ENCODE measurements at regions not wholly inside any gene's neighbourhood (a gene's known extent, or its start where the extent isn't known, plus 50 kb on each side); places are given as distances from the start of the nearest gene placed in this dataset.

GRCh38 chr17:71284032-71284755, 836.6 kb upstream of the SOX9 start:
- intact Hi-C loops (cut with DNase I; ENCODE audit: low total_unique reads) = no loop called here
- TF ChIP-seq, protein P1, sequence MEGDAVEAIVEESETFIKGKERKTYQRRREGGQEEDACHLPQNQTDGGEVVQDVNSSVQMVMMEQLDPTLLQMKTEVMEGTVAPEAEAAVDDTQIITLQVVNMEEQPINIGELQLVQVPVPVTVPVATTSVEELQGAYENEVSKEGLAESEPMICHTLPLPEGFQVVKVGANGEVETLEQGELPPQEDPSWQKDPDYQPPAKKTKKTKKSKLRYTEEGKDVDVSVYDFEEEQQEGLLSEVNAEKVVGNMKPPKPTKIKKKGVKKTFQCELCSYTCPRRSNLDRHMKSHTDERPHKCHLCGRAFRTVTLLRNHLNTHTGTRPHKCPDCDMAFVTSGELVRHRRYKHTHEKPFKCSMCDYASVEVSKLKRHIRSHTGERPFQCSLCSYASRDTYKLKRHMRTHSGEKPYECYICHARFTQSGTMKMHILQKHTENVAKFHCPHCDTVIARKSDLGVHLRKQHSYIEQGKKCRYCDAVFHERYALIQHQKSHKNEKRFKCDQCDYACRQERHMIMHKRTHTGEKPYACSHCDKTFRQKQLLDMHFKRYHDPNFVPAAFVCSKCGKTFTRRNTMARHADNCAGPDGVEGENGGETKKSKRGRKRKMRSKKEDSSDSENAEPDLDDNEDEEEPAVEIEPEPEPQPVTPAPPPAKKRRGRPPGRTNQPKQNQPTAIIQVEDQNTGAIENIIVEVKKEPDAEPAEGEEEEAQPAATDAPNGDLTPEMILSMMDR (IDR thresholded peaks at IDR 0.05) = no peak

DNA sequence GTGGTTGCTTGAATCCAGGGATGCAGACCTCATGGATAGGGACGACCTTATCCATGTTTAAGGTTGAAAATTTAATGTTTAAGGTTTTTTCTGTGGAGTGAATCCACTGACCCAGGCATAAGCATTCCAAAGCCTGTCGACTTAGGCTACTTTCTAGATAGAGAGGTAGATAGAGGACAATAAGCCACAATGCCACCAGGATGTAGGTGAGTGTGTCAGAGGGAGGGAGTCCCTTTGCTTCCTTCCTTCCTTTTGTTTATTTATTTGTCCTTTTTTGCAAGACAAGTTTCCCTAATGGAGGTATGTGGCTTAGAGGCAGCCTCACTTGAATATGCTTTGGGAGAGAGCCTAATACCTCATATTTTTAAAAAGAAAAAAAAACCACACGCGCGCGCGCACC, 834.2 kb upstream of the SOX9 start:
- Histone ChIP-seq H3K4me3 (no peak overlapping the region), H3K9me3 (no peaks in the 10 kb centered on the region), H3K27me3 (no peaks in the 10 kb centered on the region), H3K27ac (no peak overlapping the region), H3K36me3 (no peaks in the 10 kb centered on the region), H3K4me1 (peaks cover 0 to 6% (median 0%) of the 10 kb centered on the region in 4 donors)
- DNase-seq = no peak
- intact Hi-C loops (cut with DNase I; ENCODE audit: low total_unique reads) = no loop called here
- TF ChIP-seq, protein P1 (IDR thresholded peaks at IDR 0.05) = no peak

More at GRCh38 chr17:71284032-71284755, 836.6 kb upstream of the SOX9 start:
- no peak for DNase-seq
- peaks cover 0 to 6% (median 0%) of the 10 kb centered on the region in 4 donors for H3K4me1 ChIP-seq
- H3K4me3 ChIP-seq = no peak overlapping the region
- H3K9me3 ChIP-seq = no peaks in the 10 kb centered on the region
- no peaks in the 10 kb centered on the region for H3K36me3 ChIP-seq
- H3K27me3 ChIP-seq = no peaks in the 10 kb centered on the region
- H3K27ac ChIP-seq = no peak overlapping the region

- DNase-seq = peak in 1 of 2 donors; percentile 19
- Histone ChIP-seq H3K4me1 (peaks cover 0 to 6% (median 0%) of the 10 kb centered on the region in 4 donors), H3K9me3 (no peaks in the 10 kb centered on the region)
Measured at GRCh38 chr17:71287071-71287823, 833.6 kb upstream of the SOX9 start.

GRCh38 chr17:71292006-71292405, 828.8 kb upstream of the SOX9 start:
- peaks cover 0 to 6% (median 0%) of the 10 kb centered on the region in 4 donors for H3K4me1 ChIP-seq
- H3K27ac ChIP-seq = no peak overlapping the region
- H3K36me3 ChIP-seq = no peaks in the 10 kb centered on the region
- H3K9me3 ChIP-seq = no peaks in the 10 kb centered on the region
- no peak overlapping the region for H3K4me3 ChIP-seq
- TF ChIP-seq, protein P1 (IDR thresholded peaks at IDR 0.05) = no peak
- H3K27me3 ChIP-seq = no peaks in the 10 kb centered on the region
- intact Hi-C loops (cut with DNase I; ENCODE audit: low total_unique reads) = no loop called here
- DNase-seq = no peak

More at GRCh38 chr17:71287071-71287823, 833.6 kb upstream of the SOX9 start:
- intact Hi-C loops (cut with DNase I; ENCODE audit: low total_unique reads) = no loop called here
- TF ChIP-seq, protein P1 (IDR thresholded peaks at IDR 0.05) = no peak
- no peak overlapping the region for H3K4me3 ChIP-seq
- no peaks in the 10 kb centered on the region for H3K36me3 ChIP-seq
- H3K27me3 ChIP-seq = no peaks in the 10 kb centered on the region
- no peak overlapping the region for H3K27ac ChIP-seq

GRCh38 chr17:71296005-71296404, 824.8 kb upstream of the SOX9 start:
- no peaks in the 10 kb centered on the region for H3K36me3 ChIP-seq
- no peaks in the 10 kb centered on the region for H3K9me3 ChIP-seq
- intact Hi-C loops (cut with DNase I; ENCODE audit: low total_unique reads) = no loop called here
- DNase-seq = no peak
- H3K4me3 ChIP-seq = no peak overlapping the region
- H3K27me3 ChIP-seq = no peaks in the 10 kb centered on the region
- no peaks in the 10 kb centered on the region for H3K4me1 ChIP-seq
- TF ChIP-seq, protein P1 (IDR thresholded peaks at IDR 0.05) = no peak
- no peak overlapping the region for H3K27ac ChIP-seq

Data from tibial artery (tissue), 4 donors.